ENCODE measurements at regions not wholly inside any gene's neighbourhood (a gene's known extent, or its start where the extent isn't known, plus 50 kb on each side); places are given as distances from the start of the nearest gene placed in this dataset.

DNA sequence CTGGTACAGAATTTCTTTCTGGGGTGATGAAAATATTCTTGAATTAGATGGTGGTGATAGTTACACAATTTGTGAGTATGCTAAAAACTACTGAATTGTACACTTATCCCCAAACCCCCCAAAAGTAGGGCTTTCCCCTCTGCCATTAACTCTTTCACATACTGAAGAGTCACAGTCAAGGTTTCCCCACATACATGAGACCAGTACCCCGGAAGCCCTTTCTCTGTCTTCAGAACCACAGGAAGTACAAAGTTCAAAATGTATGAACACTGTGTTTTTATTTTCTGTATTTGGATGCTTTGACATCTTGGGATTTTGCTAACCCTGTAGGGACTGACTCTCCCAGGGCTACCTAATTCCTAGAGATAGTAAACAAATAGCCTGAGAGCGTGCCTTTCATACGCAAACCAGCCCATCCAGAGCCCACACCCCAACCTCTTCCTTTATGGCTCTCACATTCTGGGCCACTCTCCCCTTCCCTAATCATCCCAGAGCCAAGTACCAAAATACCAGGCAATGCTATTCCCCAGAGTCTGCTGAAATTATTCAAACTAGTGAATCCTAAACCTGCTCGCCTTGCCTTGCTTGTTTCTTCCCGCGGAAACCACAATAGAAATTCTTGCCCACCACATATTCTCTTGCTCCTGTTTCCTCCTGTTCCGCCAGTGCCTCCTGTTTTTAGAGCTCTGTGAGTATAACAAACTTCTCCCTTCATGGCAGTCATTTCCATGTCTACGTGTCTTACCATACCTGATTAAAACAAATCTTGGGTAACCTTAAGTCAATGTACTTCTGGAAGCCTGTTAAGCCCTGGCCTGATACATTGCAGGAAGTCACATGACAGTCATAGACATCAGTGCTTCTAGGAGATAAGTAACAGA, 524.8 kb downstream of the FUT8 start:
- no peak for FAIRE-seq

DNA sequence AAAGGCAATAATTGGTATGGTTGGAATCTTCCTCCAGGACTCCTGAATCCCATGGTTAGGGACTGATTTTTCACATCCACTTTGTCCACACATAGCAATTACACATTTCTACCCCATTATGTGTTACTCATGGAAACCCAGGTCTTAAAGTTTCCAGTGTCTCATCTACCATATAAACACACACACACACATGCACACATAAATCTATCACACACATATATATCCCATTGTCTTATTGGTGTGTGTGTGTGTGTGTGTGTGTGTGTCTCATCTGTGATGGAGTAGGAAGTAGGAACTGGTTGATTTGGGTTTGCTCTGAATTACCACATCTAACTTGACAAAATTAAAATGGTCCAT, 525.4 kb downstream of the FUT8 start:
- FAIRE-seq = no peak

DNA sequence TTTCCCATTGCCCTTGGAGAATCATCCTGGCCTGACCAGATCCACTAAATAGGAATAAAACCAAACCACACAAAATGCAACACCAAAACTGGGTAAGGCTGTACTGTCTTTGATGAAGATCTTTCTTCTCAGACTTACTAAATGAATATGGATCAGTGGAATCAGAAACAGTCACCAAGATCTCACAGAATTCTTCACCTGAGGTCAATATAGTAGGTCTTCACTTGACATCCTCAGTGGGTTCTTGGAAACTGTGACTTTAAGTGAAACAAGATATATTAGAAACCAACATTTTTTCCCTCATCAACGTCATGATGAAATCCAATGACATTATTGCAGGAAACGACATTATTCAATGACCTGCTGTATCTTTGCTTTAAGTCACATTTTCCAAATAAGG, 526.2 kb downstream of the FUT8 start:
- no peak for FAIRE-seq

DNA sequence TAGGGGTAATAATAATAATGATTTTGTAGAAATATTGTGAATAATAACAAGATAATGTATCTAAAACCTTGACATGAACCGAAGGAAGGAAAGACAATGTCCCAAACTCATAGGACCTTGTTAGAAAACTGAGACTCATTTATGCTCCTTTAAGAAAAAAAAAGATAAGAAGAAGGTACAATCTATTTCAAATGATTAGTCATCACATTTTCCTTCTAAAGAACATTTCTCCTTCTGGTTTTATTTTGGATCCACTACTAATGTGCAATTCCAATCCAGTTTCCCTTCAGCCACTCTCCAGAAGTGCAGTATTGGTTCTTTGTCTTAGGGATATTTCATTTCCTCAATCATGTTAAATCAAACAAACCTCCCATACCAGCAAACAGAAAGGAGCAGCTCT, 526.7 kb downstream of the FUT8 start:
- no peak for FAIRE-seq

DNA sequence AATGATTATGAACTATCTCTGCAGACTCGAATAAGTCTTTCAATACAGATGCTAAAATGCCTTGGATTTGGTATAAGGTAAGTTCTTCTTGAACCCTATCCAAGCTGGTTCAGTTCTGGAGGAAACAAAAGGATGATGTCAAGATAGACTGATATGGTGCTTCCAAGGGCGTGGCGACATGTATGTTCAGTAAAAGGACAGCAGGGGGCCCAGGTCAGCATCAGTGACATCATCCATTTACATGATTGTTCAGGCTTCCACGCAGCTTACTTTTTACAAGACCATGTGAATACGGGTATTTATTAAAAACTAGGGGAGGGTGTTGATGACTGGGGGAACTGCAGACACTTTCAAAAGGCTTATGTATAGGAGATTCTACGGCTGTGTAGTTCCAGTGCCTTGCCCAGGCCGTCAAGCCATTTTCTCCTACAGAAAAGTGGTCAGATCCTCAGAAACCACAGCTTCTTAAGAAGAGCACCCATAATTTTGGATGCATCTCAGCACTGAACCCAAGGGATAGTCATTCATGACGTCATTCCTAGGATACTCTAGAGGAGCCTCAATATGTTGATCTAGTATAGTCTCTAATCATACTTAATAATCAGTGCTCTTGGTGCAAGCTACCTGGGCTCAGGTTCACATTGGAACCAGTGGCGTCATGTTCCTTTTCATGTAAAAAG, 527.7 kb downstream of the FUT8 start:
- FAIRE-seq = no peak

DNA sequence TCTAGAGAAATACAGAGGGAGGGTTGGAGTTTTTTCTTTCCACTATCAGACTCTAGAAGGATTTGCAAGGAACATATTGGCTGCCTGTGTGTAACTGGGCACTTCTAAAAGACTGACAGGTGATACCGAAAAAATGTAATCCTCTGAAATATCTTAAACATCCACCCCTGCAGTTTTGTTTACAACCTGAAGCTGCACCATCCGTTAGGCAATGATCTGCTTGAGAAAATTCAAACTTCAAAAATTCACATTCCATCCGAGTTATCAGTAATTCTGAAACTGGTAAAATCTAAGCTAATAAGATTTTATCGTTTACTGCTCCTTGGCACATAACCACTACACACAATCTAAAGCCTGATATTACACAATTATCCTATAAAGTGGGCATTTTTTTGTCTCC, 528.6 kb downstream of the FUT8 start:
- no peak for FAIRE-seq

DNA sequence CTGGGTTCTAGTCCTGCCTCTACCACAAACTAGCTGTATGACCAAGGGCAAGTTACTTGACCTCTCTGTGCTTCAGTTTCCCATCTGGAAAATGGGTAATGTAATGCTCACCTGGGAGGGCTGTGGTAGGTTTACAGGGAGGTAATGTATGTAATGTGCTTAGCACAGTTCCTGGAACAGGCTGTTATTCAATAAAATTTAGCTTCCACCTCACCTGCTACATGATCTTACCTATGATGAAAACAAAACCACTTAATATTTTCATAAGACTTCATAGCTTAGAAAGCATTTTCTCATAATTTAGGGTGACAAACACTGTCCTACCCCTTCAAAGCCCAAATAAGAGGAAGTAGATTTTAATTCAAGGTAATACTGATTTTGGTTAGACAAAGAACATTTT, 530.6 kb downstream of the FUT8 start:
- FAIRE-seq = no peak

DNA sequence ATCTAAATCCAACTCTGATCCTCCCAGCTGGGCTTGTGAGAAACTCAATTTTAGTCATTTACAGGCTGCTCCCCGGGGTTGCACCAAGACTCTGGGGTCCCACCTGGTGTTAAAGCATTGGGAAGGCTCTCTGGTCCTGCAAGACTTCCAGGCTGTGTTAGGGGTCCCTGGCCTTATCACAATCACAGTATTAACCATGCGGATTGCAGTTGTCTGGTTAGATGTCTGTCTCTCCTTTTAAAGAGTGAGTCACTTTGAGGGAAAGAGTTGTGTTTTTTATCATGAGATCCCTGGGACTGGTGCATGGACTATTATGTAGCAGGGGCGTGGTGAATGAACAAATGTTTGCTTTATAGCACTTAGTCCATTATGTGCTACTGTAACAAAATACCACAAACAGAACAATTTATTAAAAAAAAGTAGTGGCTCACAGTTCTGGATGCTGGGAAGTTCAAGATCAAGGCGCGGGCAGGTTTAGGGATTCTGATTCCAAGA, 531.4 kb downstream of the FUT8 start:
- no peak for FAIRE-seq

DNA sequence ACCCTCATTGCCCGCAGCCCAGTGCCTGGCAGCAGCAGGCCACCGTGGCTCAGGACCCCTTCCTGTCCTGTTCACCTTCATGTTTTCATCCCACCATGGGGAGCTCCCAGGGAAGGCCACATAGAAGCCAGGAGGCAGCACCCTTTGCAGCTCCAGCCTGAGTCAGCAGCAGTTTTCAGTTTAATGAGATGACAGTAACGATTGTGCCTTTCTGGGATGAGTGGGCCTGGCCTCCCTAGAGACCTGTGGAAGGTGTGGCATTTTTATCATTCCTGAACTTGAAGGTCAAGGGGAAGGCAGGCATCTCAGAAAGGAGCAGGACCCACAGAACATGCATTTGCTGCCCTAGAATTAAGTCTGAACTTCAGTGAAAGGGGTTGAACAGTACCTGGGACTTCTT, 532.8 kb downstream of the FUT8 start:
- no peak for FAIRE-seq

DNA sequence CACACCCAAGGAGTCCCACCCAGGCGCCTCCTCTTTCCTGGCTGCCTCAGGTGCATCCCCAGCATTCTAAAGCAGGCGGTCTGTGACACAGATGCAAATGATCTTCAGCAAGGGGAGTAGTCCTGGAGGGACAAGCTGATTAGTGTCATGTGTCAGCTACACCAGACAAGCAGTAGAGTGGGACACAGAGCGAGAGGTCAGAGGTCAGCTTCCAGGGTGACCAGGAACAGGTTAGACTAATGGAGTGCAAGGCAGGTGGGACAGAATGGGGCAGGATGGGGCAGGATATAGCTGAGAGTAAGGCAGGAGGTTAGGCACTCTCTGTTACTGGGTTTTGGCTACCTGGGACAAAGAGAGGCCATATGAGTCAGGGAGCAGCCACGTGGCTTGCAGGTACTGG, 534.0 kb downstream of the FUT8 start:
- FAIRE-seq = no peak

DNA sequence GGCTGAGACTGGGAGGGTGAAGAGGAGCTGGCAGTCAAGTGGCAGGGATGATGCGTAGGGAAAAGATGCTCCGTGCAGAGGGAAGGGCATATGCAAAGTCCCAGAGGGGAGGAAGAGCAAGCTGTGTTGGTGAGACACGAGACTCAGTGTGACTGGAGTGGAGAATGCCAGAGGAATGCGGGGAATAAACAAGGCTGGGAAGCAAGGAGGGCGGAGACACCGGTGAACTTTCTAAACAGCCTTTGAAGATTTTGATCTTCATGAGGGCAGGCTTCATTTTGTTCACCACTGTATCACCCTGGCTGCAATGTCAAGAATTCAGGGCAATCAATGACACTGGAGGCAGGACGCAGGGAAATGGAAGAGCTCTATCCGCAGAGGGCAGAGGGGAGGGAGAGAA, 535.8 kb downstream of the FUT8 start:
- no peak for FAIRE-seq

DNA sequence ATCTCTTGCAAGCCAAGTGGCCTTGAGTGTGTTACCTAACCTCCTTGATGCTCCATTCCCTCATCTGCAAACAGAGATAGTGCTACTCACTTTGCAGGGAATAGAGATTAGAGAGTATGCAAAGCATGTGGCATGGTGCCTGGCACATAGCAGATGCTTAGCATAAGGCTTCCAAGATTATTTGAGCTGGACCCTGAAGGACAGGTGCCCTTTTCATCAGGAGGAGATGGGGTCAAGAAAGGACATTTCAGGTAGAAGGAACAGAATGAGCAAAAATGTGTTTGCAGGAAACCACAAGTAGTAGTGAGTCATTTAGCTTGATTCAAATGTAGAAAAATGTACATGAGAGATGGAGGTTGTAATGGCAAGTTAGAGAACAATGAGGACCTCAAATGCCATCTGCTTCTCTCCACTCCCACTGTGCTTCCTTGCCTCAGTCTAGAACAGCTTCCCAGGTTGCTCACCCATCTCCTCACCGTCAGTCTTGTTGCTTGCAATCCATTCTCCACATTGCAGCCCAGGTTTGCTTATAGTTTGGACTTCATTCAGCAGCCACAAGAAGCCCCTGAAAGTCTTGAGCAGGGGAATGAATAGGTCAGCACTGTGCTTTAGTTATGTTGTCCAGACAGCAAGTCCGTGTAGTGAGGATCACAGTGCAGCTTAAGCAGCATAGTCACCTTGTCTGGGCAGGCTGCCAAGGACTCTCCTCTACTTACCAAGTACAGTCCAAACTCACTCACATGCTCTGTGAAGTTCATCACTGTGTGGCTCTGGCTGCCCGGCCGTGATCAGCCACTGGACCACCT, 536.3 kb upstream of the CCDC196 start:
- FAIRE-seq = peak; percentile 45

DNA sequence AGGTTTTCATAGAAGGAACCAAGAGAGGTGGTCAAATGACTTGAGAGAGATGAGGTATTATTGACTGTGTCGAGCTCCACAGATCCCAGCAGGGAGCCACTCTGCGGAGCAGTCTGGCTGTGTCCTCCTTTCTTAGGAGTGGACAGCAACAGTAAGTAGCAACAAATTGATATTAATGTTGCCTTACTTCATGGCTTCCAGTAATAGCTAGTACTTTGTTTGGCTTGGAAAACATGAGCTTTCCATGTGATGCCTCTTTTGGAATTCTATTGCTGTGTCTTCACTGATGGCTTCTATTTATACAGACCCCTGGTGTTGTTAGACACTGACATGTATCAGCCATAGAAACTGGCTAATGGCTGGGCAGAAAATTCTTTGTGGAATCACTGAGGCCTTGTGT, 531.2 kb upstream of the CCDC196 start:
- FAIRE-seq = no peak

DNA sequence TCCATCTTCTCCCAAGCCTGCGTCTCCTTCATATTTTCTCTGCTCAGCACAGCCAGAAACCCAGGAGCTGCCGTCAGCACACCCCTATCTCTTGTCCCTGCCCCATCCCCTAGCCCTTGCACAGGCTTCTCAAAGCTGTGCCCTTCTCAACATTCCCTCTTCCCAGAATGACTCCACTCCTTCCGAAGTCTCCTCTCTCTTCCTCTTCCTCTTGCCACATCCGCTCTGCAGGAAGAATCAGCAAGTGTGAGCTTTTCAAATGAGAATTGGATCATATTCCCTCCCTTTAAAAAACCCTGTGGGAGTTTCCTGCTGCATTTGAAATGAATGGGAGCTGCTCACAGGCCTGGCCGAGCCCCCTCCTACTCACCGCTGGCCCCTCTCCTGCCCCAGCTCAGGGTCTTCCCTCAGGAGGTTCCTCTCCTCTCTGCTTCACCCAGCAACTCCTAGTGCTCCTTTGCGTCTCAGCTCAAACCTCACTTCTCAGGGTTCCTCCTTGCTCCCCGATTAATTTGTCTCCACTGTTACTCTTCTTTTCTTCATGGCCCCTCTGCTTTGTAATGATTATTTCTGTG, 528.5 kb upstream of the CCDC196 start:
- no peak for FAIRE-seq

DNA sequence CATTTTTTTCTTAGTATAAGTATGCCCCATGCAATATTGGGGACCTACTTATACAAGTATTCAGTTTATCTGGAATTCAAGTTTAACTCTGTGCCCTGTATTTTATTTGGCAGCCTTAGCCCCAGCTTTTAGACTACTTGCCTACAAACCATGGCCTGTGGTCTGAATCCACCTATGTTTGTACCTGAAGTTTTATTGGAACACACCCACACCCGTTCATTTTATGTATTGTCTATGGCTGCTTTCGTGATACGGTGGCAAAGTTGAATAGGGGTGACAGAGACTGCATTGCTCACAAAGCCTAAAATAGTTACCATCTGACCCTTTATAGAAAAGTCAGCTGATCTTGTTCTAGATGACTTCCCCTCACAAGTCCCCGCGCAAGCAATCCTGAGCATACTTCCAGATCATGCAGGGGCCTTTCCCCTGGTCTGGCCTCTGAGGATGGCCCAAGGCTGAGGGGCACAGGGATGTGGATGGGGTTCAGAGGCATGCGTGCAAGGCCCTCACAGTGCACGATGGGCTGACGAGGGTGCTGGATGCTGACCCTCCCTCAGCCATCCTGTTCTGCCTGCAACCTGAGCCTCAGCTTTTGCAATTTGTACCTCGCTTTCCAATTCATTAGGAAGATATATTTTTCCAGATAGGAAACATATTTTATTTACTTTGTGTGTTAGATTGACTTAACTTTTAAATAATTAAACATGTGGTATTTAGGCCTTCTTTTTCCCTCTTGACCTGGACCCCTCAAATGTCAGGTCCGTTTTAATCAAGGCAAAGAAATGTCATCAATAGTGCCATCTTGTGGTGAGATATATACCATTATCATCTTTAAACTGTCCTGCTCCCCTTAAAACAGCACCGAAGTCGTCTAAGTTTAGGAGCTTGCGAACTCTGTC, 527.3 kb upstream of the CCDC196 start:
- peak; percentile 95 for FAIRE-seq

DNA sequence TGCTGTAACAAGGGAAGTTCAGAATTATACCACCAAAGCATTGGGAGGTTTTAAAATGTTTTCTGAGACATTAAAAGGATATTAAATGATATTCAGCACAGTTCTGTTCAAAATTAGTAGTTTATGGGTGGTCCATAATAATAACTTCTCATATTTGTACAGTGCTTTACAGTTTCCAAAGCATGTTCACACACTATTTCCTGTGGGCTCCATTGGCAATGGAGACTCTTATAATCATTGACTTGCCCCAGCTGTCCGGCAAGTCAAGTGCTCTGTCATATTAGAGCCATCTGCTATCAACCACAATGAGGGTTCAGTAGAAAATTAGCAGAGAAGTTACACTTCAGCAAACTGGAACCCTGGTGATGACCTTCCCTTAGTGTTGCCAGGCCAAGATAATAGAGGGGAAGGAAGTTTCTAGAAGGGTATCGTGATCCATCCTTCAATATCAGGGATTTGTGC, 526.6 kb upstream of the CCDC196 start:
- FAIRE-seq = no peak

DNA sequence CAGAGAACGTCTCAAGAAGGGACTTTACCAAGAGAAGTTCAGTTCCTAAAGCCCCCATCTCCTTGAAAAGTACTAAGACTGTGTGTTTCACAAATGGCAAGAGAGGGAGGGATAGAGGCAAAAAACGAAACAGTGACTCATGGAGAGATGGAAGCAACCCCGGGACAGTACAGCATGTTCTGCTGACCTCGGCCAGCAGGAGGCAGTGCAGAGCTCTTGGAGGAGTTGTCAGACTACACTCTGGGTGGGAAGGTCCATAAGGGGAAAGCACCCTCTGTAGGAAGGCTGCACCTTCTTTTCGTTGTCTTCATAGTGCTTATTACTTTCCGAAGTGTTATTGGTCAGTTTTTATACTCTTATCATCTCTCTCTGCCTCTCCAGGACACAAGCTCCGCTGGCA, 525.2 kb upstream of the CCDC196 start:
- no peak for FAIRE-seq

DNA sequence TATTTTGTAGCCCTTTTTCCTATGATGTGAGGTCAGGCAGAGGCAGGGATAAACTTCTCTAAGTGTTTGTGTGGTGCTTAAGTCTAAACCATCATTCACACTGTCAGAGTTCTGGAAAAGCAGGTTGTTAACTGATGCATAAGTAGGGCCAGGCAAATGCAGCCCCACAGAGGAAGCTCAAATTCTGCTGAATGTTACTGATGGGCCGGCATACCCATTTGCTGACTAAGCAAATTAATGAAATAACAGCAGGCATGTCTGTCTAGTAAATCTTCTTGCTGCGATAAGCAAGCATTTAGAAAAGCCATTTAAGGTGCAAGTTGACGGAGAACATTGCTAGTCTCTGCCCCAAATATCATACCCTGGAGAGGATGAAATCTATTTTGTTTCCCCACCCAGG, 523.2 kb upstream of the CCDC196 start:
- no peak for FAIRE-seq

DNA sequence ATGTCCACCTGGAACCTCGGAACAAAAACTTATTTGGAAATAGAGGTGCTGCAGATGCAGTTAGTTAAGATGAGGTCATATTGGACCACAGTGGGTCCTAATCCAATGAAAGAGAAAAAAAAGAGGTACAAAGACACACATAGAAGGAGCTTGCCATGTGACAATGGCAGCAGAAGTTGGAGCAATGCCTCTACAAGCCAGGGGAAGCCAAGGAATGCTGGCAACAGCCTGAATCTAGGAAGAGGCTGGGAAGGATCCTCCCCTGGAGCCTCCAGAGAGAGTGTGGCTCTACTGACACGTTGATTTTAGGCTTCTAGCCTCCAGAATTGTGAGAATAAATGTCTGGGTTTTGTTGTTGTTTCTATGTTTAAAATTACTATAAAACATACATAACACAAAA, 521.8 kb upstream of the CCDC196 start:
- no peak for FAIRE-seq

DNA sequence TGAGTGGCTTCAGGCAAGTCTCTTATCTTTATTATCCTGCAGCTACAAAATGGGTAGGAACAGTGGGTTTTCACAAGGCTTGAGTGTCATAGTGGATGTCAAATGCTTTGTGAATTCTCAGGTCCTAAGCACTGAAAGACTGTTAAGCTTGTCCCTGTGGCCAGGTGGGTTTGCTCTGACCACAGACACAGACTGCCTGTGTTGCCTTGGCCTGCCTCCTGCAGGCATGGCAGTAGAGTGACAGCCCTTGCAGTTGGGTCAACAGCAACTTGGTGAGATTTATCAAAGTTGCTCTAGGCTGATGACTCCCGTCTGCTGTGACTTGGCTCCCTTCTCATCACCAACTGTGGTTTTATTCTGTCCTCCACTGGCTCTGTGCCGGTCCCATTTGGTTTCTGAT, 520.0 kb upstream of the CCDC196 start:
- no peak for FAIRE-seq

DNA sequence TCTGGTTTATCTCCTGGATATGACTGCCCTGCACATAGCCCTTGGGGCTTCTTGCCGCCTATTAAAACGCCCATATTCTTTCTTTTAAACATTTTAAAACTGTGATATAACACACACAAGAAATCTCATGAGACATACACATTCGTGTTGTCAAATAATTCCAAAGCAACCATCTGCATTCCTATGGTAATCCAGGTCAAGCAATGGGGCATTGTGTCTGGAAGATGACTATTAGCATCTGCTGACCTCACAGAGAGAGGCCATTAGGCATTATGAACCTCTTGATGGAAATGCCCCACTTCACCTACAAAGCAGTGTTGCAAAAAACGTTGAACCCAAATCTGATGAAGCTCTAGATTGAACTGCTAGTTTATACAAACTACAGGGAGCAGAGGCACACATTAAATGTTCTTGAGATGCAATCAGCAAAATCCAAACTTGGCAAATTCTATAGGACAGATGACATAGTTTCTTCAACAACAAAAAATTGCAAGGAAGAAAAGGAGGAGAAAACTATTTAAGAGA, 513.8 kb upstream of the CCDC196 start:
- no peak for FAIRE-seq

DNA sequence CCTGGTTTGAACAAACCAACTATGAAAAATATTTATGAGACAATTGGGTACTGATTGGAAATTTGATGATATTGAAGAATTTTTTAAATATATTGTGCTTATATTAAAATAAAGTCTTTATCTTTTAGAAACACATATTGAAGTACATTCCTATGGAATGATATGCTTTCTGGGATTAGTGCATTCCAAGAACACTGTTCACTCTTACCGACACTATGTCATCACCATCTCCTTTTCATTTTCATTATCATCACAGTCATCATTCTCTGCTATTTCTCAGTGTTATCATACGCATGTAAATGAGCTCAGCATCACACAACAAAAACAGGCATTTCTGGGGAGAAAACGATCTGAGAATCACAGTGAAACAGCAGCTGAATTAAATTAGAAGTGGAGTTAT, 513.3 kb upstream of the CCDC196 start:
- FAIRE-seq = no peak

Measured in islet of Langerhans (tissue), 1 donor.